ENCODE measurements at regions not wholly inside any gene's neighbourhood (a gene's known extent, or its start where the extent isn't known, plus 50 kb on each side); places are given as distances from the start of the nearest gene placed in this dataset.

GRCh38 chr6:139710556-139710955 lies 336.1 kb upstream of the CITED2 start:
- H3K4me1 ChIP-seq, result peaks cover 0 to 12% (median 3%) of the 10 kb centered on the region in 3 donors
- H3K4me3 ChIP-seq, result no peak overlapping the region
- H3K9me3 ChIP-seq, result peaks cover 0 to 4% (median 0%) of the 10 kb centered on the region in 3 donors
- H3K27me3 ChIP-seq, result no peaks in the 10 kb centered on the region
- no peaks in the 10 kb centered on the region for H3K36me3 ChIP-seq
- intact Hi-C loops (cut with DNase I), result no loop called here
- no peak overlapping the region for H3K27ac ChIP-seq
- DNase-seq, result no peak
- TF ChIP-seq CTCF (IDR thresholded peaks at IDR 0.05) (no peak), POLR2A (IDR thresholded peaks at IDR 0.05) (no peak)

GRCh38 chr6:139708337-139709199 lies 334.1 kb upstream of the CITED2 start:
- no peak for TF ChIP-seq POLR2A (IDR thresholded peaks at IDR 0.05)
- TF ChIP-seq CTCF (IDR thresholded peaks at IDR 0.05), result no peak
- Histone ChIP-seq H3K27me3 (no peaks in the 10 kb centered on the region), H3K36me3 (no peaks in the 10 kb centered on the region), H3K27ac (no peak overlapping the region), H3K9me3 (peaks cover 0 to 6% (median 0%) of the 10 kb centered on the region in 3 donors), H3K4me1 (peaks cover 0 to 12% (median 3%) of the 10 kb centered on the region in 3 donors), H3K4me3 (no peak overlapping the region)
- intact Hi-C loops (cut with DNase I), result no loop called here
- DNase-seq, result no peak
- WGBS, 2 donors, result 54 to 81% methylated on average over 6 of the region's 6 CpGs

GRCh38 chr6:139706912-139707311 lies 332.5 kb upstream of the CITED2 start:
- H3K4me1 ChIP-seq, result peaks cover 0 to 12% (median 3%) of the 10 kb centered on the region in 3 donors
- peaks cover 0 to 6% (median 0%) of the 10 kb centered on the region in 3 donors for H3K9me3 ChIP-seq
- 80 to 86% methylated on average over 3 of the region's 3 CpGs for WGBS, 2 donors
- no peak overlapping the region for H3K4me3 ChIP-seq
- intact Hi-C loops (cut with DNase I), result no loop called here
- TF ChIP-seq CTCF (IDR thresholded peaks at IDR 0.05) (no peak), POLR2A (IDR thresholded peaks at IDR 0.05) (no peak)
- no peaks in the 10 kb centered on the region for H3K36me3 ChIP-seq
- no peak overlapping the region for H3K27ac ChIP-seq
- no peaks in the 10 kb centered on the region for H3K27me3 ChIP-seq
- no peak for DNase-seq

- Histone ChIP-seq H3K9me3 (peaks cover 0 to 6% (median 0%) of the 10 kb centered on the region in 3 donors), H3K27ac (no peak overlapping the region), H3K4me1 (peaks cover 0 to 12% (median 3%) of the 10 kb centered on the region in 3 donors), H3K36me3 (no peaks in the 10 kb centered on the region), H3K4me3 (no peak overlapping the region), H3K27me3 (no peaks in the 10 kb centered on the region)
- WGBS, 2 donors, result 87 to 98% methylated on average over 3 of the region's 3 CpGs
- no peak for TF ChIP-seq POLR2A (IDR thresholded peaks at IDR 0.05)
- no peak for TF ChIP-seq CTCF (IDR thresholded peaks at IDR 0.05)
- DNase-seq, result no peak
- intact Hi-C loops (cut with DNase I), result no loop called here
Measured at GRCh38 chr6:139705284-139705683, 330.8 kb upstream of the CITED2 start.

- no peaks in the 10 kb centered on the region for H3K27me3 ChIP-seq
- H3K4me3 ChIP-seq, result no peak overlapping the region
- no peak overlapping the region for H3K27ac ChIP-seq
- 100% methylated on average over 1 of the region's 1 CpG for WGBS, 2 donors
- no peak for TF ChIP-seq POLR2A (IDR thresholded peaks at IDR 0.05)
- DNase-seq, result no peak
- intact Hi-C loops (cut with DNase I), result no loop called here
- peaks cover 0 to 6% (median 0%) of the 10 kb centered on the region in 3 donors for H3K9me3 ChIP-seq
- H3K4me1 ChIP-seq, result peaks cover 0 to 16% (median 3%) of the 10 kb centered on the region in 3 donors
- no peaks in the 10 kb centered on the region for H3K36me3 ChIP-seq
Measured at GRCh38 chr6:139703780-139704179, 329.3 kb upstream of the CITED2 start.
